Stomach smooth muscle (tissue), 2 donors: ENCODE measurements at regions not wholly inside any gene's neighbourhood (a gene's known extent, or its start where the extent isn't known, plus 50 kb on each side); places are given as distances from the start of the nearest gene placed in this dataset.

Experiments
- H3K27ac ChIP-seq: one replicate; pipeline ENCODE4 v1.7.0; 2013; ENCODE audit warnings: mild to moderate bottlenecking, low read length, inconsistent platforms
- H3K27me3 ChIP-seq, 2 donors: one replicate each; pipeline ENCODE4 v1.7.0; 2013; ENCODE audit warnings: low read length in 2 of 2; ENCODE audit not compliant: insufficient read depth in 2 of 2, control insufficient read depth in 1 of 2
- H3K36me3 ChIP-seq, 2 donors: one replicate each; pipeline ENCODE4 v1.7.0; 2013; ENCODE audit warnings: low read length in 2 of 2; ENCODE audit not compliant: control insufficient read depth in 2 of 2, insufficient read depth in 2 of 2
- H3K4me1 ChIP-seq: one replicate; pipeline ENCODE4 v1.7.0; 2013; ENCODE audit warnings: low read length; ENCODE audit not compliant: control insufficient read depth, insufficient read depth
- H3K4me3 ChIP-seq, 2 donors: one replicate each; pipeline ENCODE4 v1.7.0; 2013; ENCODE audit warnings: low read length in 2 of 2
- H3K9ac ChIP-seq, 2 donors: one replicate each; pipeline ENCODE4 v1.7.0; 2013; ENCODE audit warnings: low read length in 2 of 2, mild to moderate bottlenecking in 1 of 2
- H3K9me3 ChIP-seq, 2 donors: one replicate each; pipeline ENCODE4 v1.7.0; 2013; ENCODE audit warnings: low read length in 2 of 2; ENCODE audit not compliant: control insufficient read depth in 2 of 2
- donor health status: healthy.
- donor health status: Pancreatic carcinoma.

- peaks cover 0 to 4% of the 10 kb centered on the region in 2 donors for H3K9me3 ChIP-seq
- H3K27me3 ChIP-seq, result peaks cover 2 to 5% of the 10 kb centered on the region in 2 donors
- H3K36me3 ChIP-seq, result no peaks in the 10 kb centered on the region
- H3K4me3 ChIP-seq, result no peak overlapping the region
- H3K4me1 ChIP-seq, result peaks cover 2% of the 10 kb centered on the region
- no peak overlapping the region for H3K27ac ChIP-seq
- no peak overlapping the region for H3K9ac ChIP-seq
These were observed 148.7 kb upstream of the HS3ST2 start for GRCh38 chr16:22665048-22665797.

- Histone ChIP-seq H3K9me3 (peaks cover 0 to 4% of the 10 kb centered on the region in 2 donors), H3K4me3 (no peak overlapping the region), H3K27ac (no peak overlapping the region), H3K27me3 (peaks cover 2 to 5% of the 10 kb centered on the region in 2 donors), H3K36me3 (no peaks in the 10 kb centered on the region), H3K9ac (no peak overlapping the region), H3K4me1 (peaks cover 6% of the 10 kb centered on the region)
These were observed 148.2 kb upstream of the HS3ST2 start for GRCh38 chr16:22665803-22666202.

- H3K4me1 ChIP-seq, result peaks cover 14% of the 10 kb centered on the region
- no peaks in the 10 kb centered on the region for H3K9me3 ChIP-seq
- no peak overlapping the region for H3K27ac ChIP-seq
- no peaks in the 10 kb centered on the region for H3K36me3 ChIP-seq
- peaks cover 2 to 14% of the 10 kb centered on the region in 2 donors for H3K27me3 ChIP-seq
- H3K9ac ChIP-seq, result no peak overlapping the region
- H3K4me3 ChIP-seq, result no peak overlapping the region
These were observed 145.6 kb upstream of the HS3ST2 start for GRCh38 chr16:22668318-22668717.

GRCh38 chr16:22670044-22670536 lies 143.9 kb upstream of the HS3ST2 start:
- Histone ChIP-seq H3K27me3 (peaks cover 2 to 14% of the 10 kb centered on the region in 2 donors), H3K4me1 (peaks cover 15% of the 10 kb centered on the region), H3K9ac (no peak overlapping the region), H3K27ac (no peak overlapping the region), H3K4me3 (no peak overlapping the region), H3K9me3 (no peaks in the 10 kb centered on the region), H3K36me3 (no peaks in the 10 kb centered on the region)

- Histone ChIP-seq H3K4me1 (peaks cover 15% of the 10 kb centered on the region), H3K9ac (no peak overlapping the region), H3K4me3 (no peak overlapping the region), H3K36me3 (no peaks in the 10 kb centered on the region), H3K9me3 (no peaks in the 10 kb centered on the region), H3K27me3 (peaks cover 2 to 10% of the 10 kb centered on the region in 2 donors), H3K27ac (no peak overlapping the region)
These were observed 143.4 kb upstream of the HS3ST2 start for GRCh38 chr16:22670551-22671041.

- no peaks in the 10 kb centered on the region for H3K36me3 ChIP-seq
- peaks cover 15% of the 10 kb centered on the region for H3K4me1 ChIP-seq
- H3K9me3 ChIP-seq, result no peaks in the 10 kb centered on the region
- H3K9ac ChIP-seq, result no peak overlapping the region
- H3K27me3 ChIP-seq, result peaks cover 2 to 11% of the 10 kb centered on the region in 2 donors
- no peak overlapping the region for H3K4me3 ChIP-seq
- no peak overlapping the region for H3K27ac ChIP-seq
These were observed 142.5 kb upstream of the HS3ST2 start for GRCh38 chr16:22671301-22672076.

GRCh38 chr16:22672830-22673210 lies 141.1 kb upstream of the HS3ST2 start:
- H3K4me1 ChIP-seq, result peaks cover 15% of the 10 kb centered on the region
- H3K27ac ChIP-seq, result no peak overlapping the region
- no peaks in the 10 kb centered on the region for H3K9me3 ChIP-seq
- H3K4me3 ChIP-seq, result no peak overlapping the region
- H3K36me3 ChIP-seq, result no peaks in the 10 kb centered on the region
- peaks cover 8 to 17% of the 10 kb centered on the region in 2 donors for H3K27me3 ChIP-seq
- no peak overlapping the region for H3K9ac ChIP-seq

GRCh38 chr16:22673421-22673831 lies 140.5 kb upstream of the HS3ST2 start:
- Histone ChIP-seq H3K27ac (no peak overlapping the region), H3K36me3 (no peaks in the 10 kb centered on the region), H3K9me3 (peaks cover 0 to 5% of the 10 kb centered on the region in 2 donors), H3K4me3 (no peak overlapping the region), H3K27me3 (peaks cover 8 to 17% of the 10 kb centered on the region in 2 donors), H3K9ac (no peak overlapping the region), H3K4me1 (peaks cover 15% of the 10 kb centered on the region)

GRCh38 chr16:22674832-22675191 lies 139.2 kb upstream of the HS3ST2 start:
- H3K36me3 ChIP-seq, result no peaks in the 10 kb centered on the region
- peaks cover 15% of the 10 kb centered on the region for H3K4me1 ChIP-seq
- H3K9ac ChIP-seq, result no peak overlapping the region
- H3K27me3 ChIP-seq, result peaks cover 6 to 23% of the 10 kb centered on the region in 2 donors
- H3K9me3 ChIP-seq, result peaks cover 0 to 5% of the 10 kb centered on the region in 2 donors
- H3K27ac ChIP-seq, result no peak overlapping the region
- no peak overlapping the region for H3K4me3 ChIP-seq

GRCh38 chr16:22675745-22676540 lies 138.0 kb upstream of the HS3ST2 start:
- Histone ChIP-seq H3K36me3 (no peaks in the 10 kb centered on the region), H3K9ac (no peak overlapping the region), H3K4me1 (peaks cover 11% of the 10 kb centered on the region), H3K27me3 (peaks cover 6 to 24% of the 10 kb centered on the region in 2 donors), H3K9me3 (peaks cover 0 to 5% of the 10 kb centered on the region in 2 donors), H3K4me3 (no peak overlapping the region), H3K27ac (no peak overlapping the region)
